GM18868 (cell line): ENCODE measurements at regions not wholly inside any gene's neighbourhood (a gene's known extent, or its start where the extent isn't known, plus 50 kb on each side); places are given as distances from the start of the nearest gene placed in this dataset.

Experiments used
- ATAC-seq: cut with Tn5 transposase; IDR thresholded peaks from one replicate; pipeline ENCODE4 v1.9.1; 2021; ENCODE audit warnings: mild to moderate bottlenecking, moderate library complexity; ENCODE audit not compliant: unreplicated experiment

DNA sequence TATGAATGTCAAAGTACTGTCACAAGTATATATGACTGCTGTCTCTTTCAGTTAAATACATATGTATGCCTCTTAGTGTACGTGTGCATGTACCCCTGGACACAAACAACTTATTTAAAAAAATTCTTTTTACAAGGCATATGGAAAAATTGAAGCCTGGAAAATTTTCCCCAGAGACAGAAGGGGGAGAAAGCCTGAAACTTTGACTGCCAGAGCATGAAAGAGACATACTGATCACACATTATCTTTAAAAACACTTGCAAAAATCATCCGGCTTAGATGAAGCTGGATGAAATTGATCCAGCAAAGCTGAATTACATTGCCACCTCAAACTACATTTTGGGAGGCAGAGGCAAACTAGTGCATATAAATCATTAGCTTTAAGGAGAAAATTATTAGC is 88.0 kb upstream of the NFIB start:
- no peak for ATAC-seq

- no peak for ATAC-seq
Observed at GRCh38 chr9:14400658-14400995, 86.7 kb upstream of the NFIB start.

- no peak for ATAC-seq
Observed at GRCh38 chr9:14399756-14400657, 86.1 kb upstream of the NFIB start.

DNA sequence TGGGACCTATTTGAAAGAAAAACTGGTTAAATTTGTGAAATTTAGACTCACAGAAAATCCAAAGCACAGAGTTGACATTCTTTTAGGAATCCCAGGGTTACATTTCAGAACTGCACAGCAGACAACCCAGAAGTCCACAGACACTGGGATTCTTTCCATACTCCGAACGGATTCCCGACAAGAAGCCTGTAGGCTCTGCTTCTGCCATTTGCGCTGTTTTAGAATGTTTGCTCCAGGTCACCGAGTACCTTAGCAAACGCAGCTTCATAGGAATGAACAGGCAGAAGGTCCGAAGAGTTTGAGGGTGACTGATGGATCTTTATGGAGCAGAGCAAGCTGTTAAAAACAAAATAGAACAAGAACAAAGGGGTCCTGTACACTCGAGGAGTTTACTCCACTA is 84.5 kb upstream of the NFIB start:
- ATAC-seq = no peak

DNA sequence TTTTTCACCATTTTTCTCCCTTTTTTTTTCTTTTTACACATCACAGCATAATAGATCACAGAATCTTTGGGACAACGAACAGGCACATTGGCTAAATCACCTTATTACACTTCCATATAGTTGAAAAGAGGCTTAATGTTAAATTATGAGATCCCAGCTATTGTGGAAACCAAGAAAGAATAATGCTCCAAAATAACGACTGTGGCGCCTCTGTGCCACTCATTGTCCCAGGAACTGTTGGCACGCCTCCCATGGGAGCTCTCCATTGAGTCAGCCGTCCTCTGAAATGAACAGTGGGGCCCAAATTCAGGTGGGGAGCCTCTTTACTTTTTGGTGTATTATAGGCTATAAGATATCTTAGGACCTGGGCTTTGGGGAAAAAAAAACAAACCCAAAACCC is 82.2 kb upstream of the NFIB start:
- ATAC-seq = no peak

GRCh38 chr9:14395317-14396082 is 81.6 kb upstream of the NFIB start:
- ATAC-seq = no peak

DNA sequence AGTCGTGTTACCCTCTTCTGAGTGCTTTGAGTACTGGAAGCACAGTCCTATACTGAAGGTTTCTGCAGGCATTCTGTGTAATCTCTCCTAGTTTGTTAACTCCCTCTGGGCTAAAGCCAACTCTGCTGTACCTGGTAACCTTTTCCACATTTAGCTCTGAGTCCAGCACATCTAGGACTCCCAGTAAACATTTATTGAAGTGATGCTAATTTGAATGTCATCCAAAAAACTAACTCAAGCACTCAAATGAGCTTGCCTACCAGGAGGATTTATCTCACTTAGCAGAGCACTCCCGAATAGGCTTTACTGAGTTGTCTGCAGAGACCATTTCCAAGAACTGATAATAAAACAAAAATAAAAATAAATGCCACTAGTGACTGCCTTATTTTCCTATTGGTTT is 79.5 kb upstream of the NFIB start:
- no peak for ATAC-seq

- no peak for ATAC-seq
Observed at GRCh38 chr9:14391620-14392019, 77.7 kb upstream of the NFIB start.

DNA sequence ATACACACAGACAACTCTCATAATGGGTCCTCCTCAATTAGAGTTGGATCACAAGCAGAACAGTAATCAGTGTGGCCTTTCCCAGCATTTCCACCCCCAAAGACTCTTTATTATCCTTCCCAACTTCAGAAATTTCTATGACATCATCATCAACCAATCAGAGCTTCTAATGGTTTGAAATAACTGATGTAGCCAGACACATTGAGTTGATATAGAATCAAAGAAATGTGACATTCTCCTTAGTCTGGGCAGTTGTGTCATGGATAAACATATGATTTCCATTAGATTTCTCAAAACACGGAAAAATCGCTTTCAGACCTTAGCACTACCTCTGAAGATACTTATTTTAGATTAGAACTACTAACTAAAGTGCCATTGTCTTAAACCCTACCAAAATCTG is 75.7 kb upstream of the NFIB start:
- ATAC-seq = no peak

DNA sequence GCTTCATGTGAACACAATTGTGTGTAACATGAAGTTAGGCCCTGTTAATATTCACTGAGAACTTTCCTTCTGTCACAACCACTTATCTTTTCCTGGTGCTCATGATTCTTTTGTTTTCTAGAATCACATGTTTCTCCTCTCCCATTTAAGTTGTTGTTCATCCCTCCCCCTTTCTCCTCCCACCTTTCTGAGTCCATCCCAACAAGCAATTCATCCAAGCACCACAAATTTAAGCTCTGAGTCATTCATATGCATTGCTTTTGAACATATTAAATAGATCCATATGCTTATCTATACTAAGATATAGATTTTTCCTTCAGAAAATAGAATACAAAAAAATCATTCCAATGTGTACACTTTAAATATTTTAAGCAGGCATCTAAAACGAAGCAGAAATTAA is 75.2 kb upstream of the NFIB start:
- no peak for ATAC-seq

DNA sequence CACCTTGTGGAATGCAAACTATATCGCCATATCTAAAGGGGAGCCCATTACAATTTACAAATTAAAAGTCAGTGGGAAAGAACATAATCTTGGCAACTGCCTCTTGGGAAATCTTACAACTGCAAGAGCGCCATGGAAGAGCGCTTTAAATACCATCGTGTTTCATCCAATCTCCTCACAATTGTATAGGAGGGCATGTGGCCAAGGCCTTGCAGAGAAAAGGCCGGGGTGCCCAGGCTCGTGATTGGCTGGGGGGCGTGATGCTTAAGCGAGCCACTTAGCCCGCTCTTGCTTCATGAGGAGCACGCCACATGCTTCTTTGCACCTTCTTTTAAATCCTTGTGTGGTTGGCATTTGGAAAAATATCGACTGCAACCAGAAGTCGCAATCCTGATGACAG is 69.8 kb upstream of the NFIB start:
- no peak for ATAC-seq

GRCh38 chr9:14383294-14383693 is 69.4 kb upstream of the NFIB start:
- ATAC-seq = peak; percentile 46

DNA sequence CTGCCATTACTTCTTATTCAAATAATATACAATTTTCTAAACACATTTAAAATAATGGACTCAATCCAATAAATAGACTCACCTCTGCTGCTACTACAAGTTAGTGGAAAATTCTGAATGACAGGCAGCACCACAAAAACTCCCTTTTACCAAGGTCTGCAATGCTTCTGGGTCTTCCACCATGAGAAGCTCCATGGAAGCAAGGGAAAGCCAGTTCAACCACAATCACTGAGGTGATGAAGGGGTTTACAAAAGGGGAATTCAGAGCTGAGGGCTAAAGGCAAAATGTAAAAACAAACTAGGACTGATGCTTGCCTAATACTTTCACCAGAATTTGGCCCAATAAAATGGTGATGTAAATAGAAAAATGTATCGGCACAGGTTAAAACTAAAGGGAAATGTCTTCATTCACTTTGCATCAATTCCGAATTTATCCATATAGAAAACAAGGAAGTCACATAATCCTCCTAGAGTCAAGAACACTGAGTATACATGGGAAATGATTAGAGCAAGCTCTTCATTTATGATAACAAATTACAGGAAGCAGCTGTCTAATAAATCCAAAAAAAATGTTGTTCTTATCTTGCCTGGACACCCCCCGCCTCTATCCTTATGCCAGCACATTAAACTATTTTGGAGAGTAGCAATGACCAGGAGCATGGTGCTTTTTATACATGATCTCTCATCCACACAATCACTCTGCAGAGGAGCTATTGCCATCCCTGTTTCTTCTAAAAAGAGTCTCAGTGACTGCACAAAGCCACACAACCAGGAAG is 66.3 kb upstream of the NFIB start:
- peak; percentile 50 for ATAC-seq

DNA sequence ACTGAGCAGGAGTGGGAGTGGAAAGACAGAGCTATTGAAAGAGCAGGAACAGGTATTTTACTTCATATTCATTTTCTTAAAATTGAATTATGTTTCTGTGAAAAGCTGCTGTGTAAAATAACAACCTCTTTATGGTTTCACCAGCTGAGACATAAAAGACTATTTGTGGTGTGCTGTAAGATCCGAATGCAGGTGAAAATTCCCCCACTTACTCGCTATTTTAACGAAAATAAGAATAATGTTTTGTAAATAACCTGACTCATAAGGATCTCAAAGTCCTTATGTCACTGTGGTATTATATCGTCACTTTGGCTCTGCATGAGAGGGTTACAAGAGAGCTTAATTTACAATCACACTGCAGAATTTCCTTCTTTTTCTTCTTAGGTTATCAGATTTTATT is 65.3 kb upstream of the NFIB start:
- ATAC-seq = peak; percentile 56

DNA sequence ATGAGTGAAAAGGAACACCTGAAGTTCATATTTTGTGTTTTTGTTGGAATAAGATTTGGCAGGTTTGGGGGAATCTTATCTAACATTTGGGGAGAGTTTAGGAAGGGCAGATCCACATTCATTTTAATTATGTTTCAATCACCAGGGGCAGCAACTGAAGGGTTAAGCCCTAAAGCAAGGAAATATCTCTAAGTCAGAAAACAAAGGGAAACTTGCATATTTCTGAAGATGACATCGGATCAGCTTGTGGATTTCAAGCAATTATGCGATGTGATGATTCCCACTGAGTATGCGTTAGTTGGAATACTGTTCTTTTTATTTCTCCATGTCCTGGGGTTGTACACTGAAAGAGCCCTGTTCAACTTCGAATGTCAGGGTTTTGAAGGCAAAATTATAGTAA is 59.8 kb upstream of the NFIB start:
- no peak for ATAC-seq

GRCh38 chr9:14373336-14373666 is 59.4 kb upstream of the NFIB start:
- ATAC-seq = no peak

GRCh38 chr9:14372437-14373335 is 58.7 kb upstream of the NFIB start:
- no peak for ATAC-seq

GRCh38 chr9:14369011-14369410 is 55.1 kb upstream of the NFIB start:
- ATAC-seq = no peak

DNA sequence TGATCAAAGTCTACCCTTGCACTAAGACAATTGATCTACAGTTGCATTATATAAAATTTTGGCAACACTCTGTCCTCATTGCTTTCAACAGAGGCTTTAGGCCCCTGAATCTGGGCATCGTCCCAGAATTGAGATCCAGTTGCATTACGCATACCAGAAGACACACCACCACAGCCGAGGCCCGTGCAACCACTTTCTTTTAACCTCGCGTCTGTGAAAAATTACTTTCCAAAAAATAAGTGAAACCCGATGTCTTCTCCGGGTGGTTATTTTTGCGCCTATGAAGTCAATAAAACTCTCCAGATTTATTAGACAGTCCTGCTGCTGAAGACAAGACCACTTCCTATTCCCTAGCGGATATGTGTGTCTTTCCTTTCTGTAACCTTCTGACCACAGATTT is 52.1 kb upstream of the NFIB start:
- ATAC-seq = no peak

DNA sequence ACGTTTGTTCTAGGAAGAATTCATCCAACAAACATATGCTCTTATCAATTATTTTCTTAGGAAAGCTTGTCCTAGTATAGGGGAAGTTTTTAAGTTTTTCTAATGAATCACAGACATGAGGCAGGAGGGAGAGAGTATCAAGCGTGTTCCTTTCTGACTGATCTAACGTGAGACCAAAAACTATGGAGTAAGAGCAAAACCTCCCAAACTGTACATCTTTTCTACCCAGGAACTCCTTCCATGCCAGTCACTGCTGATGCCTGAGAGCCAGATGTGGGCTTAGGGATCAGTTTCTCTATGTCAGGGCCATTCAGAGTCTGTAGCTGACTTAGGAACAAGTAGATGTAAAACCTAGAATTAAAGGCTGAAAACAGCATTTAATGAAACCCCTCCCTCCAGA is 51.7 kb upstream of the NFIB start:
- no peak for ATAC-seq
